IPS-NIHi7 (cell line): ENCODE measurements at regions not wholly inside any gene's neighbourhood (a gene's known extent, or its start where the extent isn't known, plus 50 kb on each side); places are given as distances from the start of the nearest gene placed in this dataset.

Experiments
- DNase-seq: peaks from one replicate; pipeline ENCODE4 v3.0.0; 2012; ENCODE audit warnings: mixed read lengths; ENCODE audit errors: extremely low spot score

- no peak for DNase-seq
These were observed 160.2 kb downstream of the CYYR1 start for GRCh38 chr21:26412885-26413284.

DNA sequence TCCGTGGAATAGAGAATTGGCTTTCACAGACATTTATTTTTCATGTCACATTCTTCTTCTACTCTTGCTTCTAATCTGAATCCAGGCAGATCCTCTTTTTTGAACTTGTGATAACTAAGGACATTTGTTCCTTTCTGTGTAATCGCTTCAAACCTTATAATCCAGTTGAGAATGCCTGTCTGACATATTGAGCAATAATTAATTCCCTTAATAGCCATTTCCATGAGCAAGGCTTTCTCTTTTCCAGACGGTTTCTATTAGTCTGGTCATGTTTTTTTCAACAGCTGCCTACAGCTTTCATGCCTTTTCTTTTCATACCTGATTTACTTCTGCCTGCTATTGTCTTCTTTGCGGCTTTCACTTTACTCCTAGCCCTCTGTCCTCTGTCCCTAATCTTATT is 163.4 kb downstream of the CYYR1 start:
- DNase-seq: no peak

DNA sequence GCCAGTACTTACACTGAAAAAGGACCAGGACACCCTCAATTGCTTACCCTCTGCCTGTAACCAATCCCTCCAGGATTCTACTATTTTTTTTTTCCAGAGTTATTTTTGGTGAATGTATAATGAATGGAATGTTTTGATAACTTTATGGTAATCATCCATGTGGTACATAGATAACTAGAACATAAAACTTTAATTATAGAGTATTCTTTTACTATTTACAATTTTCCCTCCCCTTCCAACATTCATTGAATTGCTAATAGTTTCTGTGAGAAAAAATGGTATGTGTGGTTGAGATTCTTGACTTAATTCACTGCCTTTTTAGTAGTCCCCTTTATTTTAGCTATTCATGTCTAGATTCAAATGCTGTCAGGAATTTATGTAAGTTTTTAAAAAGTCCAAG is 164.6 kb downstream of the CYYR1 start:
- no peak for DNase-seq

- no peak for DNase-seq
These were observed 166.6 kb downstream of the CYYR1 start for GRCh38 chr21:26406526-26406925.

DNA sequence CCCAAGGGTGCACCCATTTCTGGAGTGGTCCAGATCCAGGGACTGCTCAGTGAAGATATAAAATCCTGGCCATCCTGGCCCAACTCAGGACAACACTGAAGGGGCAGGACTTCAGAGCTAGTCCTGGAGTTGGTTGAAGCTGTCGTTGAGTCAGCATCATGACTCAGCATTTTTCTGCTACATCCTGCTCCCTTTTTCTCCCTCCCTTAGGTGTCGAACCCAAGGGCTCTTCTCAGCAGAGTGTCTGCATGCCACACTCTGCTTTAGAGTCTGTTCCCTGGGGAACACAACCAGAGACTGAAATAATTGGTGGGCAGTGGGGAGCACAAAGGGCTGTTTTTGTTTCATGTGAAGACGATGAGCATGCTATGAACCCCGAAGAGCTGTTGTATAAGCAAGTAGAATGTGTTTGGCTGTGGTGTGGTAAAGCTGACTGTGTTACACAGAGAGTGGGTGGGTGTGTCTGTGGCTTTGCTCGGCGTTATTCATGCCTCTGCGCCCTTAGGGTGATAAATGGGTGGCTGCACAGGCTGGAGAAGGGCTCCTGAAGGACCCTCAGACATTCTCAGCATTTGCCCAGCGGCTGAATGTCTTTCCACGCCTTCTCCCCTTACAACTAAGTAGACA is 167.2 kb downstream of the CYYR1 start:
- peak; percentile 41 for DNase-seq

- DNase-seq: no peak
These were observed 168.0 kb downstream of the CYYR1 start for GRCh38 chr21:26405071-26405470.

DNA sequence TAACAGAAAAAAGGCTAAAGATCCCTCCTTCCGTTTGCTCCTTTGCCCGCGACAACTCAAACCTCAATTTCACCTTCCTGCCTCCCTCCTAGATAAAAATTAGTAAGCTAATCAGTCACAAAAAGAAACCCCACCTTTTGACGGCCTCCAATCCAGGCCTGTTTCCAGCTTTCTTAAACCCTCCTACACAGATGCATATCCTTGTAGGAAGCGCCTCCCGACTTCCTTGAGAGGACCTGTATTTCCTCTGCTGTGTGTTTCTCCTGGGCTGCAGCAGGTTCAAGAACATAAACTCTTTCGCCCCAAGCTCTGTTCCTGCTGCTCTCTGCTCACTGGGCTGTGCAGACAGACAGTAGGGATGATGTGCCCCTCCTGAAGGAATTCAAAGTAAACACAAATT is 168.8 kb downstream of the CYYR1 start:
- DNase-seq: no peak

DNA sequence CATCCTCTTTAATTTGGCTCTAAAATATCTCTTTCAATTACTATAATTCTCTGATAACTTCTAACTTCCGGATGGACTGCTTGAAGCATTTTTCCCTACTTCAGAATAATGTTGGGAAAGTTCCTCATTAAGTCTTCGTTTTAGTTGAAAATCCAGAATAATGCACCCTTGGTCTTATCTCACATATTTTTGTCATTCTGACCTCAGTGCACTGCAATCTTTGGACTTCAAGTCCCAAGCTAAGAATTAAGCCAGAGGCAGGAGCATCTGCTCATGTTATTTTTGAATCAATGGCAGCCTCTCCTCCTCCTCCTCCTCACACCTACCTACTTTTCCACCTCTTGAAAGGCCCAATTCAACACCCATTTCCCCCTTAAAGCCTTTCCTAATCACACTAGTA is 169.8 kb downstream of the CYYR1 start:
- DNase-seq: no peak

DNA sequence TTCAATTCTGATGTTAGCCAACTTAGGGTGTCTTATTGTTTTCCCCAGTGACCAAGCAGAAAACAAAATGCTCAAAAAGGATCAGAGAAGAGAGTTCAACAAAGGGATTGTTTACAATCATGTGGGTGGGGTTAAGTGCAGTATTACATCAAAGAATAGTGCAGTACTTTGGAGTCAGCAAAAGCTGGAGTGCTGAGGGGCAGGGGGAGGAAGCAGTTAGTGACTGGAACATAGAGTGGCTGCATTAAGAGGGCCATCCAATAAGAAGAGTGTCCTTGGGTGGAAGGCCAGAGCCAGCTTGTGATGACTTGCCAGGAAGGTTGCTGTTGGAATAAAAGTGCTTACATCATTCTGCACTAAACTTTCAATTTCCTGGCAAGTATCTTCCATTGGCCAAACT is 175.5 kb downstream of the CYYR1 start:
- DNase-seq: no peak

GRCh38 chr21:26394341-26394740 is 178.7 kb downstream of the CYYR1 start:
- DNase-seq: no peak

DNA sequence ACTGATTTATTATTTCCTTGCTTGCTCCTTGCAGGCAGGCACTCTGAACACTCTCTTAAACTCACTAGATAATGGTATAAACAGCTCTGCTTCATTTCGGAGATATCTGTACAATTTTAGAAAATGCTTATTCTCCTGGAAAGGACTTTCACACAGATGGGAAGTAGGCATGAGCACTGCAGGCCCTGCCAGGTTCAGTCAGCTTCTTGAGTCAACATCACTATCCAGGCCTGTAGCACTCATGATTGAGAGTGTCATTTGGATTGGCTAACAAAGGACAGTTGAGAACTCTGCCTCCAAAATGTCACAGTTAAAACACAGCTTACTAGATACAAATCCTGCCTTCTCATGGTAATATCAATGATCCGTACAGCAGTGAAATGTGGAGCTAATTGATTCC is 181.9 kb downstream of the CYYR1 start:
- no peak for DNase-seq

DNA sequence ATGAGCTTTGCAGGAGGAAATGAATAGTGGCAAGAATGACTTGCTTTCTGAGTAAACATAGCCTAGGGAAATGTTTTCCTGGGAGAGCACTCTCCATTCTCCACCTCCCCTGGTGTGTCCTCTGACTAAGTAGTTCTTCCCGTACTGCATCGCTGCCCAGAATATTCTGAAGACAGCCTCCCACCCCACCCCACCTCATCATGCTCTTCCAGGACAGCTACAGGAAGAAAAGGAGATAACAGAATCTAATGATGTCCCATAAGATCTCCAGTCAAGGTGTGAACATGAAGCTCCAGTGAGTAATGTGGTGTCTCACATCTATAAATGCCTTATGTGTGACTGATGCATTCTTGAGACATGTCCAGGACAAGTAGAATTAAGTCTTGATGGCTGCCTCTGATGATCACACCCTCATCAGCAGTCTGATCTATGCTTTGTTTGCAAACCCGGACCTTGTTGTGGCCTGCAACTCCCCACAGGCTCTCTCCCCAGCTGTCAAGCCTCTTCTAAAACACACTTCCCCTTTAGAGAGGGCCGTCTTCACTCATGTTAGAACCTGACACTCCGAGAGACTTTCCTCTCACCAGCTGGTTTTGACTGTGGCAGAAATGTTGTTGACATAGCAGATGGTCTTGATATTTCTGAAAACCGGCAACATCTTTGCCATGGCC is 183.0 kb downstream of the CYYR1 start:
- no peak for DNase-seq

- no peak for DNase-seq
These were observed 184.3 kb downstream of the CYYR1 start for GRCh38 chr21:26388731-26389231.

DNA sequence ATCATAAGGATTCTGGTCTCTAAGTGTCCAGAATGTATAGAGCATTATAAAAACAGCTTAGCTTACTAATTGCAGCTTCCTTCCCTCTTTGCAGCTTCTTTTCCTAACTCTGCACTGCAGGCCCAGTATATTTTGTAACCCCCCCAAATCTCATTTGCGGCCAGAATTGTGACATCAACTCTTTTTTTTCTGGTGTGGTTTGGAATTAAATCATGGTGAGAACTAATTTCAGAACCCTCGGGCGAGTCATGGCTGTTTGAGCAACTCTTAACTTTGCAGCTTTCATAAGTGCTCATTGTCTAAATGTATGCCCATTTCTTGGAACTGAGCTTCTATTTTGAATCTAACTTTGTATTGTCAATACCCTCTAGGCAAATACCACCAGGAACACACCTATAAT is 187.4 kb downstream of the CYYR1 start:
- DNase-seq: no peak

GRCh38 chr21:26379561-26379960 is 193.5 kb downstream of the CYYR1 start:
- DNase-seq: no peak

- DNase-seq: no peak
These were observed 195.9 kb downstream of the CYYR1 start for GRCh38 chr21:26377111-26377694.

GRCh38 chr21:26374817-26375216 is 198.3 kb downstream of the CYYR1 start:
- DNase-seq: no peak

GRCh38 chr21:26368591-26369320 is 198.2 kb upstream of the APP start:
- DNase-seq: no peak

GRCh38 chr21:26366781-26367180 is 196.2 kb upstream of the APP start:
- no peak for DNase-seq

DNA sequence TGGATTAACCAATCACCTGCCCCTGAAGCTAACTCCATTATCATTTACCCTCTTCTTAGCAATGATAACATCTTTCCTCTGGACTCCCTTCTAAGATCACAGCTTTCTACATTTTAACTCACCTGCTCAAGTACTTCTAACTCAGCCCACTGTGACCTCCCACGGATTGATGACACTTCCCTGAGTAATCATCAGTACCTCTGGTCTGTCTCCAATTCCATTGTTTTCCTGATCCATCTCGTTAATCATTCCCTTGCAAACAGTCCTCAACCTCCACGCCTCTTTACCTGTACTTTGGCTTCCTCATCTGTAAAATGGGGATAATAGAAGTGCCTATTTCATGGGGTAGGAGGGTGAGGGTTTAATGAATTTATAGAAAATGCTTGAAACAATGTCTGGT is 195.3 kb upstream of the APP start:
- no peak for DNase-seq

DNA sequence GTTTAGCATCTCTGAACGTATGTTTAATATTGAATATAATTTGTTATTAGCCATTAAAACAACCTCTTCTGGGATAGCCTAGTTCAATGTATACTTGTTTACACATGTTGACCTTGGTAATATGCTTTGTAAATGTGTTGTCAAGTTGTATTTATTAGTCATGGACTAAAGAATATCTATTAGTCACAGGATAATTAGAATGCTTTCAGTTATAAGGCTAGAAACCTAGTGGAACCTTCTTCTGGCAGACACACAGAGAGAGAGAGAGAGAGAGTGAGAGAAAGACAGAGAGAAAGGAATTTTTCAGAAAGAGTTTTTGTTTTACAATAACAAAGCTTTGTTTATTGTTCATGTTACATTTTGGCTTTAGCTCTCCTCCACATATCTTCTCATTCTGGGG is 181.1 kb upstream of the APP start:
- no peak for DNase-seq

- no peak for DNase-seq
These were observed 162.3 kb upstream of the APP start for GRCh38 chr21:26332867-26333266.
